HG02840 (cell line): ENCODE measurements at regions not wholly inside any gene's neighbourhood (a gene's known extent, or its start where the extent isn't known, plus 50 kb on each side); places are given as distances from the start of the nearest gene placed in this dataset.

Experiments used
- ATAC-seq: cut with Tn5 transposase; IDR thresholded peaks from one replicate; pipeline ENCODE4 v1.9.1; 2021; ENCODE audit warnings: mild to moderate bottlenecking, moderate library complexity, moderate number of reproducible peaks; ENCODE audit not compliant: unreplicated experiment, low FRiP score

DNA sequence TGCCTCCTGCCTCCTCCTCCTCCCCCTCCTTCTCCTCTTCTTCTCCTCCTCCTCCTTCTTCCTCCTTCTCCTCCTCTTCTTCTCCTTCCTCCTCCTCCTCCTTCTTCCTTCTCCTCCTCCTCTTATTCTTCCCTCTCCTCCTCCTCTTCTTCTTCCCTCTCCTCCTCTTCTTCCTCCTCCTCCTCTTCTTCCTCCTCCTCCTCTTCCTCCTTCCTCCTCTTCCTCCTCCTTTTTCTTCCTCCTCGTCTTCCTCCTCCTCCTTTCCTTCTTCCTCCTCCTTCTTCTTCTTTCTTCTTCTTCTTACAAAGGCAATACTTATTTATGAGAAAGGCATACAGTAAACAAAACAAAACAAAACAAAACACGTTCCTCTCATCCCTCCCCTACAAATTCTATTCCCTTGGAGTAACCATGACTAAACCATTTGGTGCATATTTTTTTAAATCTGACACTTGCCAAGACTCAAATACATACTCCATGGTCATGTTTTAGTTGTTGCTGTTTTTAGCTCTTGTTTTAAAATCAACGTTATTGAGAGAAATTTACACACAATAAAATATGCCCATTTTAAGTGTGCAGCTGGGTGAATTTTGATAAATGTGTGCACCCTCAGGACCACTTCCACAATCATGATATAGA is 135.6 kb downstream of the FOXD1 start:
- no peak for ATAC-seq

DNA sequence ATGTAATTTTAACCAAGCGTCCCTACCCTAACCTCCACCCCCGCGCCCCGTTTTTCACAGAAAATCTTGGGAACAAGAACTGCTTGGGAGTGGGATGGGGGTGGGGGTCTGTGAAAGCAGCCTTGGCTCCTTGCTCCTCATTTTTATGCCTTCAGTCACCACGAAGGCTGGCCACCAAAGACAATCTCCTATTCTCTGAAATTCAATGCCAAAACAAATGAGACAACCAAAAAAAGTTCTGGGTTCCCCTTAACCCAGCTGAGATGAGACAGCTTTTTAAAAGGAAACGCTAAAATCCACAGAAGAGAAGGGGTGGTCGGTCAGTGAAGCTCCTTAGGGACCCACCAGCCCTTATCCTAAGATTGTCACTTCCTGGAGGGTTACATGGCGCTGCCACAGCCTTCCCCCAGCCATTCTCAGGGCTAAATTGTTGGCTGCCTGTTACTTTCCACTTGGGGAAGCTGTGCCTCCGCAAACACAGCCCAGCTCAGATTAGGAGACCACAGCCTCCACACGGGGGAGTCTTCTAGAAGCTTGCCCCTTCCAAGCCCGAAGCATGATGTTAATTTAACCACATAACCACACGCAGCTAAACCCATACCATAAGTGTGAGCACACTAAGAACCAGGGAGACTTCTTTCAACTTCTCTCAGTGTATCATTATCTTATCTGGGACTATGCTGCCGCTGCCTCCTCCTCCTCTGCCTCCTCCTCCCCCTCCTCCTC is 136.3 kb downstream of the FOXD1 start:
- ATAC-seq, result no peak

DNA sequence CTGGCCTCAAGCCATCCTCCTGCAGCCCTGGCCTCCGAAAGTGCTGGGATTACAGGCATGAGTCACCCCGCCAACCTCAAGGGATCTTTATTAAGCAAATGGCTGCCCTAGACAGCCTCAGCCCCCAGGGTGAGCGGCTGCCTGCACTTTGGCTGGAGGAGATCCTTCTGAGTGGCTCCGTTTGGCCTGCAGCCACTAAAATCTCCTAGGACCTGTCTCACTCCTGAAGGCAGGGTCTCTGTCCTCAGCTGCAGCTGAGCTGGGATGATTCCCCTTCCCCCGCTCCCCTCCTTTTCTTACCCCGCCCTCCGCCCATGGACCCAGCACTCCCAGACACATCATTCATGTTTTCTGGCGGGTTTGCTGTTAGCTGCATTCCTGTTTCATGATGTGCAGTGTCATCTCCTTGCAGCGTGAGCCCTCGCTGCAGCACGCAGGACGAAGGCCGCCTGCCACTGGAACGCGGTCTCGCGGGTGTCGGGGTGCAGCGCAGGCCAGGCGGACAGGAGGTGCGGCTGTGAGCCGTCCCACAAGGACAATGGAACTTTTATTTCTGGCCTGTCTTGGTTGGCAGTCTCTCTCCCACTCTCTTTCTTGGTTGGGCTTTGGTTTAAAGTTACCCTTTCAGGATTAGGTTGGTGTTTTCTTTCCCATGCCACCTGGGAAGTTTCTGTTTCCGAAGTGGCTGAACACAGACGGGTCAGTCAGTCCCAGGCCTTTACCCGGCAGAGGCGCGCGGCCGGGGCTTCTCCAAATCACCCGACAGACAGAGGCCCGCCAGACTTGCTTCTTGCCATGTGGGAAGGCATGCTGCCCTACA is 137.1 kb downstream of the FOXD1 start:
- no peak for ATAC-seq

DNA sequence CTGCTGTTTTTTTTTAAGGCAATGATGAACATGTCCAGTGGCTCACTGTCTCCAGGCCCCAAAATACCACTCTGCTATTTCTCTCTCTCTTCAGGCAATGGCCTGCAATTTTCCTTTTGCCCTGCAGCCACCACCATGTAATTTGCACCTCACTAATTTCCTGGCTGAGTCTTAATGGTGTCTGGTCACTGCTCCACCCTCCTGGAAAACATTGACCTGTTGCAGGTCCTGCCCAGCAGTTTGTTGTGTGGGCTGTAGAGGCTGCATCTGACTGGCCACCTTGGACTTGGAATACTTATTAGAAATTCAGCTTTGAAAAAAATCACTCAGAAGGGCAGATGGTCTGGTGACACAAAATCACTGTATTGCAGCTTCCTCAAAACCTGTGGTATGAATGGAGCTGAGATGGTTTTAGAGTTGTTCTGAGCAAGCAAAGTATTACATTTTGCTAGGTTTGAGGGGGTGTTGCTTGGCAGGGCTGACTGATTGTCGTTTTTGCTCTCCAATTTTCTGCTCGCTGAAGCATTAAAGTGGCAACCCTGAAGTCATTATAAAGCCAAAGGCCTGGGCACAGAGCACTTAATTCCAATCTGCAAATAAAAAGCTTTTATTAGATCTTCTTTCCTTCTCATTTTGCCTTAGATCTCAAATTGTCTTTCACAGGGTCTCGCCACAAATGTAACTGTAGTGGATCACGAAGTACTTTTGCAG is 134.8 kb downstream of the TMEM174 start:
- no peak for ATAC-seq

DNA sequence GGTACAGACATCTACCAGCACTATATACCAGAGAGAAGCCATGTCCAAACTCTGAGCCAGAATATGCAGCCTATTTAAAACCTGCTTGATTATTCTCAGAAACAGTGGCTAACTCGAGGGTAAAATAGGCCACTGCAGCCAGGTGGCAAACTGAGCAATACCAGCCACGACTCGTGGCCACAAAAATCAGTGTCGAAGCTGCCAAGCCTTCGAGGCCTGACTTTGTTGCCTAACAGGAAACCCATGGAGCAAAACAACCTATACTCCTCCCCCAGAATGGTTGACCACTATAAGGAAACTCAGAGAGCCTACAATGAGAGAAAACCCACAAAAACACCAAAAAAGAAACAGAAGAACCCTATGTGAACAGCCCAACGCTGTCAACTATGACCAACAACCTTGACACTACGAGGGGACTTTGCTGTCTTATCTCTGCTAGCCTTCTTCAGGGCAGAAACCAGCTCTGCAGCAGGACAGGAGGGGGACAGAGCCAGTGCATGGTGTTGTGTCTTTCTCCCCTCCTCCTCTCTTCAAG is 133.8 kb downstream of the TMEM174 start:
- ATAC-seq, result no peak

DNA sequence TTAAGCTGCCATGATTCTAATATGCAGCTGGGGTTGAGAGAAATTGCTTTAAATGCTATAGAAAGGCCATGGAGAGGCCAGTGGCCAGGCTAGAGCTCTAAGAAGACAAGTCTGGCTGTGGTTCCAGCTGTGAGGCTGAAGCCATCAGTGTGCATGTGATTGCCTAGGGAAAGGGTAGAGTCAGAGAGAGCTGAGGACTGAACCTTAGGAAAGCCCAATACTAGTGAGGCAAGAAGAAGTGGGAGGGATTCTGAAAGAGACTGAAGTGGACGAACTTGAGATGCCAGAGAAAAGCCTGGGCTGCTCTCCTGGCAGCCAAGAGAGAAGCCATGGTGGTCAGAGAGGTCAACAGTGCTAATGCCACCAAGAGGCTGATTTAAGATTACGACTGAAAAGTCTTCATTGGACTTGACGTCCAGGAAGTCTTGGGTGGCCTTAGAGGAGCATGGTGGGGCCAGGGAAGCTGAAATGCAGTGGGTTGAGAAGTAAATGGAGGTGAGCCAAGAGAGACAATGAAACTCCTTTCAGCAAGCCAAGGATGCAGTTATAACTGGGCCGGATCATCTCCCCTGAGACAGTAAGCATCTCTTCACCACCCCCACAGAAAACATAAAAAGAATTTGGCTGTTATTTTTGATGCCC is 133.2 kb downstream of the TMEM174 start:
- no peak for ATAC-seq

DNA sequence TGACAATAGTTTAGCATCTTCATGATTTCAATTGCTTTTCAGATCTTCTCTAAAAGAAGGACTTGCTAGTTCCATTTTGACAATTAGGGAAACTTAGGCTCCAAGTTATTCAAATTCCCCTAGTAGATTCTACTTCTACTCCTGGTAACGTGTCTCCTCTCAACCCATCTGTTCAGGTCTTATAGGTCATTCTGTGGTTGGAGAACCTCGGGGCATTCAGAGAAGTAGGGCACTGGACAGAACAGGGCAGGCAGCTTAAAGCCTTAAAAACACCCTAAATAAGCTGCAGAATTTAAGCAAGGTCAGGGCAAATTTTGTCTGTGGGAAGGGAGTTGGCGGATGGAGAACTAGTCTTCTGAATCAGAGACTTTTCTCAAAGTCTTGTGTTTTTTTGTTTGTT is 132.4 kb downstream of the TMEM174 start:
- ATAC-seq, result no peak

DNA sequence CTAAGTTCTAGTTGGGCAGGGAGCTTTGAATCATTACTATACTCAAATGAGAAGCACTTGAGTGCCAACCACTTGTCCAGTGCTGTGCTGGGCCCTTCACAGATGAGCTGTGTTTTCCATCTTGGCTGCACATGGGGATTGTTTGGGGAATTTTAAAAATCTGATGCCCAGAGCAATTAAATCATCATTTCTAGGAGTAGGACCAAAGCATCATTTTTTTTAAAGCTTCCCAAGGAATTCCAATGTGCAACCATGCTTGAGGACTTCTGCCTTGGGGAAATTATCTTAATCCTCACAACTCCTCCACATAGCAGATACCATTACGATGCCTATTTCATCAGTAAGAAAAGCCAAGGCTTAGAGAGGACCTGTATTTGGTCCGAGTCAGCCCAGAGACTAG is 131.4 kb downstream of the TMEM174 start:
- ATAC-seq, result no peak

DNA sequence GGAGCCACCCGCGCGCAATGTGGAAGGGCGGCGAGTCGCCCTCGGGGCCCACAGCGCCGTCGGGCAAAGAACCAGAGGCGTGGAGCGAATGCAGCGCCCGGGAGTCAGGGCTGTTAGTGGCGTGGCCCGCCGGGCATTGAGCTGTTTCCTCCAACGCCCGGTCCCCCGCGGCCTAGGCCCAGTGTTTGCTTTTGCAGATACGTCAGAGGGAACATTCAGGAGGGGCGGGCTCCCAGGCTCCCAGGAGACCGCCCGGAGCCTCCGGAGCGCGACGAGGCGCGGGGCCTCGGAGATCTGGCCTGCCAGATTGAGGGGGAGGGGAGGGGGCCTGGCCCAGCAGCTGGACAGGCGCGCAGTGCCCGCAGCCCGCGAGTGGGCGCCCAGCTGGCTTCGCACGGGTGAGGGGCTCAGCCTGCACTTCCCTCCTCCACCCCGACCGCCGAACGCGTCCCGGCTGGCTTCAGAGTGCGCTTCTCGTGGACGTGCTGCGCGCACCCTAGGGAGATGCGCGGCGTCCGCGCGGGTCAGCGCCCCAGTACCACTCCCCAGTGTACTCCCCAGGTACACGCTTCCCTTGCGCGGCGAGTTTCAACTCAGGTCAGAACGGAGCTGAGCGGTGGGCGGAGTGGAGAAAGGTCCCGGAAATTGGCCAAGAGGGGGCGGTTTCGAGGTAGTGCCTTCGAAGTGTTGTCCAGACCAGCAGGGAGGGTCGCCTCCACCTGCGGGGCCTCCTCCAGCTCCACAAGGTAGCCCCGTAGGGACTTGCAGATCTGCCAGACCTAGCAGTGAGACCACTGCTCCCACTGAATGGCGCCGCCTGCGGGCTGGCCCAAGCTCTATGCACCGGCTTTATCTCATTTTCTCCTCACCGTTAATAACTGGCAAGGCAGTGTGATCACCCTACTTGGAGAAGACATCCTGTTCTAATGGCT is 130.4 kb downstream of the TMEM174 start:
- no peak for ATAC-seq

DNA sequence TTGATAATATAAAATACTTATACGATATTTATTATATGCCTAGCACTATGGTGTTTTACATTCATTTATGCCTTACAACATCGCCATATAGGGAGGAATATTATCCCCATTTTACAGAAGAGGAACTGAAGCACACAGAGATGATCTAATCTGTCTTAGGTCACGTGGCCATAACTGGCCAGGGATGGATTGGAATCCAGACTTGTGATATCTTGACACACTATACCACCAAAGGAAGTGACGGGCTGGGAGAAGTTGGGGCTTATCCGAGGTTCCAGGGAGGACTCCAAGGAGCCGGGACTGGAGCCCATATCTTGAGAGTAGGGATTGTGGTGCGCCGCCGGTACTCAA is 129.8 kb downstream of the TMEM174 start:
- ATAC-seq, result no peak

DNA sequence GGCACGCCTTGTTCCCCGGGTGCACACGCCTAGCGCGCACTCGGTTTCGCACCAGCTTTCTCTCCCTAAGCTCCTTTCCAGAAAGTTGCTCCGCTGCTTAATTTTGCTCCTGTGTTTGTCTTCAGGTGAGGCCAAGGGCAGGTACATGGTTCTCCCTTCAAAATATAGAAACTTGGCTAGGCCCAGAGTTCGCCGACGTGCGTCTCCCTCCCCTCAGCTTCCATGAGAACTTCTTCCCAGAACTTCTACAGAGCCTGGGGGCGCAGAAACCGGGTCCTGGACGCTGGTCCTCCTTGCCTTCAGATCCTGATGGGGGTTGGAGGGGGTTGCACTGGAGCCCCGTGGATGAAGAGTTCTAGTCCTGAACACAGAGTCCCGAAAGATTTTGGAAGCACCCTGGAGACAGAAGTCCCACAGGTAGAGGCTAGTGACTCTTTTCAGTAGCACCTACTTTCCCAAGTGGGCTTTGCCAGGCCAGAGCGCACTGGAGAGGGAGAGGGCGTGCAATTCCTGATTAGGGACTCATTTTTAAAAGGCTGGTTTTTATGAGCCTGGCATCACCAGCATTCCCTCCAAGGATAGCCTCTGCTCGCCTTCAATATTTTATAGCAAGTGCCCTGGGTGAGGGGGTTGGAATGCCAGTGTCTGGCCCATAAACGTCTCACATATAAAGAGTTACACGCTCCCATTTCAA is 128.4 kb downstream of the TMEM174 start:
- ATAC-seq, result no peak

DNA sequence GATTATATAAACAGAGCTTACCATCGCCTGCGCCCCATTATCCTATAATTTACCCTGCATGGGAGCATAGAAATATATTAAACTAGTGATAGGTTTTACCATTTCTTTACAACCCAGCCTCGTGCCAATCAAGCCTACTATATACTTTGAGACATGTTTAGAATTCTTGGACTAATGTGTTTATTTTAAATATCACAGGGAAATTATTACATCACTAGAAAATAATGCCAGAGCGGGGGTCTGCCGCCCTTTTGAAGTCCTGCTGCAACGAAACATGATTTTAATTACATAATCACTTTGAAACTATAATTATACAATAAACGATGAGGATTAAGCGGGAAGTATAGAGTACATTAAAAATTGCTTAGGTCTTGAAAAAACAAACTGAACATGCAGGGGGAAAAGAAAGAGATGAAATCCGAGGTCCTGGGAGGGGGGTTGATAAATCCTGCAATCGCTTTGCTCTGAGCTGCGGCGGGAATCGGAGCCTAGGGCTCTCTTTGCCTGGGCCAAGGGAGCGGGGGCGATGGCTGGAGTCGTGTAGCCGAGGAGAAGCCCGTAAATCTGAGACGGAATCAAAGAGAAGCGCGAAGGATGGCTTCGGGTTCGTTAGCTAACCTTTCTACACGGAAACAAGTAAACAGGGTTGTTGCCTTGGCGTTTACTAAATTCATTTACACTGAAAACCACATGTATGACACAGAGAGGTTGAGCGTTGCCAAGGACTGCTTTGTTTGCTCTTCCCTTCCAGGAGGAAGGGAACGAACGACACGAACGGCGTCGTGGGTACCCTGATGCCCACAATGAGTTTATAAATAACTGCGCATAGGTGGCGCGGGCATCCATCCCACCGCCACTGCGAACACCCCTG is 127.6 kb downstream of the TMEM174 start:
- ATAC-seq, result no peak

DNA sequence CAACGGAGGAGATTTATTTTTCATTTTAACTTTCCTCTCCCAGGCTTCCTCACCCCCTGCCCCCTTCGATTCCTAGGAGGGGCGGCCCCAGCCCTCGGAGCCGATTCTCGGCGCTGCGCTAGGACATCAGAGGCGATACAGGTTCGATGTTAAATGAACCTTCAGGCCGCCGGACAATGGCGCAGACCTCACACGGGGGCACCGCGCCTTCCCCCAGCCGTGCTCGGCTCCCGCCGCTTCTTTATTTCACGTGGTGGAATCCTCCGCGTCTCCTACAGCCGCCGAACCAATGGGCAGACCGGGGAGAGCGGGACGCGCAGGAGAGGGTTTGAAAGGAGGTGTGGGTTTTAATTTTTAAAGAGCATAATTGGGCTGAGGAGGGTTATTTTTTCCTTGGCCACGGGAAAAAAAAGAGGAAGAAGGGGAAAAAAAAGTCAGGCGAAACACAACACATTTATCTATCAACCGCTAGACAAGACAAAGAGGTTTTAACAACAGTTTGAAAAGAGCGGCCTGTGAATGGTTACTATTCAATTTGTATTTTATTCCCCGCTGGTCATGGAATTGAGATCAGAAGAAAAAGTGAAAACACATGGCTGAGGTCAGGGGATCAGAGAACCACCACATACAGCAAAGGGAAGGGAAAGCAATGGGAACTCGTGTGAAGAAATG is 126.8 kb downstream of the TMEM174 start:
- no peak for ATAC-seq

DNA sequence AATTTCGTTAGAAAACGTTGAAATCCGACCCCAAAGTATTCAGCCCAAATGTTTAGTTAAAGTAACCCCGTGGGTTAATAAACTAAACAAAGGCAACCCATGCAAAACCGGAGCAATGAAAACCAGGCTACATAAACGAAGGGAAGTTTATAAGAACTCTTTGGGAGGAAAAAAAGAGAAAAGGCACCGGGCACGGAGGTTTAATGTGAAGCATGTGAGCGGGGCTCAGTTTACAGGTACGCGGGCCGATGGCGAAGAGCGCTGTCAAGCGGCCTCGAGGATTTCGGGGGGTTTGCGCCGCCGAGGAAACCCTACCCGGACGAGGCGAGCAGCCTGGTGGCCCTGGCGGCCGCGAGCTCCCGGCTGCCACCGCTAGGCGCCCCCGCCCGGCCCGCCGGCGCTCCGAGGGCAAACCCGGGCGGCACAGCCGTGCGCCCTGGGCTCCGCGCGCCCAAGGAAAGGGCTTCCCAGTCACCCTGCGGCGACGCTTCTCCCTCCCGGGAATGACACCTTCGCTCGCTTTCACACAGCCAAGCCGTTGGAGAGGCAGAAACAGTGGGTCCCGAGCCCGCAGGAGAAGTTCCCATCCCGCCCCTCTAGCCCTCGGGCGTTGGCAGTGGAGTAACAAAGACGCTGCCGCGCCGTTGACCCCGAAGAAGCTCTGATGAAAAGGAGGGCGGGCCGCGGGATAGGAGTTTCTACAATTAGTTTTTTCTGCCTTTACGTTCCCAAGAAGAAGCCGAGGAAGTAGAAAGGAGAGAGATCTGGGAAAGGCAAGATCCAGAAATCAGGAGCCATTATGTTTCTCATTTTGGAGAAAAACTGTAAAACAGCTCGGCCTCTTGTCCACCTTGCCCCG is 126.0 kb downstream of the TMEM174 start:
- ATAC-seq, result no peak

DNA sequence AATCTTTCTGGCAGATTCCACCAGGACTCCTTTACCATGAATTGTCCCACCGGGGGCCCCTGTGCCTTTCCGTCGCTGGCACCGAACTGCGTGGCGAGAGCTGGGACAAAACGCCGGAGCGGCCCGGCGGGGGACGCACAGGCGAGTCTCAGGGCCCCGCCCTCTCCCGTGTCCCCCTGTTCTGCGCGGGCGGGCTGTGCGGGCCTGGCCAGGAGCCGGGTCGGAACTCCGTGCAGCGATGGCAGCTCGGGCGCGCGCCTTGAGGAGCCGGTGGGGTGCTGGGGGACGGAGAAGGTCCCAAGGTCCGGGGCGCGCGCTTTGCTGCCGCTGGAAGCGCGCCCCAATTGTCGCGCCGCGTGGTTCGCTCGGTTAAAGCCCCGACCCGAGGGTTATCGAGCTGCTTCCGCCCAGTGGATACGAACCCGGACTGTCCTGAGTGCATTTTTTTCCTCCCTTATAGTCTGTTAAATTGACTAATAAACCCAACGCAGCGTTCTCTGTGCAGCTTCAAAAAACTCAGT is 125.3 kb downstream of the TMEM174 start:
- ATAC-seq, result no peak

DNA sequence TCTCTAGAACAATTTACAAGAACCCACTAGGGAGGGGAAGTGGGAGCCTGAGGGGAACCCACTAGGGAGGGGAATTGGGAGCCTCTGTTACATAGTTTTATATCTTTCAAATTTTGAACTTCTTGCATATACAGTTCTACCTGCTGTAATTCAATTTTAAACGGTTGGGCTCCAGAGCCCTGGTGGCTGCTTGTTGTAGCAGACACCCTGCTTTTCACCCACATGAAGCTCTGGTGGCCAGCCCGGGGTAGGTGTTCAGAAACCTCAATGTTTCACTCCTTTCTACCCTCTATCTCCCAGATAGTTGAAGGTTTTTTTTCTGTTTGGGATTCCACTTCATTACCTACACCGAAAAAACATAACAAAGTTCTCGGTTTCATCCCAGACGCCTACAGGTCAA is 124.4 kb downstream of the TMEM174 start:
- ATAC-seq, result no peak
